H1 (cell line): ENCODE measurements at regions not wholly inside any gene's neighbourhood (a gene's known extent, or its start where the extent isn't known, plus 50 kb on each side); places are given as distances from the start of the nearest gene placed in this dataset.

Experiments
- CTCF ChIA-PET: fragments of 300-600 bp; sonication (Branson Sonifier 250); formaldehyde crosslinking; loops from one replicate; lab custom pipeline; 2021; ENCODE audit not compliant: partially characterized antibody; lab: Charles Lee
- POLR2A ChIA-PET: fragments of 300-600 bp; sonication (Branson Sonifier 250); formaldehyde crosslinking; loops from one replicate; lab custom pipeline; 2021; ENCODE audit warnings: inconsistent platforms; ENCODE audit not compliant: partially characterized antibody; lab: Charles Lee
- DNase-seq, 2 experiments: peaks; one replicate each; pipeline versions ENCODE4 v3.0.0 to v3.0.0-alpha.2; 2010 to 2022; ENCODE audit warnings: low spot score in 2 of 2, low read depth in 1 of 2, mixed read lengths in 1 of 2
- FAIRE-seq: peaks from 2 replicates; lab custom pipeline; 2011; peaks lifted over from hg19 to GRCh38; lab: Jason Lieb, UNC
- H2AFZ ChIP-seq: 2 replicates; pipeline ENCODE4 v1.8.1; 2012; ENCODE audit warnings: low read length, inconsistent platforms
- H2AK5ac ChIP-seq: 2 replicates; pipeline ENCODE4 v1.6.1; 2013; ENCODE audit warnings: low read depth, low read length
- H2BK120ac ChIP-seq: replicated peaks from 2 replicates; pipeline ENCODE3; 2013; ENCODE audit warnings: low read depth, low read length, inconsistent platforms
- H2BK12ac ChIP-seq: 2 replicates; pipeline ENCODE4 v1.6.1; 2013; ENCODE audit warnings: low read depth, low read length
- H2BK15ac ChIP-seq: 2 replicates; pipeline ENCODE4 v1.6.1; 2013; ENCODE audit warnings: low read length
- H2BK20ac ChIP-seq: 2 replicates; pipeline ENCODE4 v1.6.1; 2013; ENCODE audit warnings: low read length
- H2BK5ac ChIP-seq: 2 replicates; pipeline ENCODE4 v1.6.1; 2013; ENCODE audit warnings: low read depth, low read length
- H3K14ac ChIP-seq: 2 replicates; pipeline ENCODE4 v1.6.1; 2013; ENCODE audit warnings: inconsistent platforms; ENCODE audit not compliant: insufficient read length
- H3K18ac ChIP-seq: 2 replicates; pipeline ENCODE4 v1.6.1; 2013; ENCODE audit warnings: low read length; ENCODE audit errors: extremely low read depth
- H3K23ac ChIP-seq: 2 replicates; pipeline ENCODE4 v1.6.1; 2013; ENCODE audit warnings: inconsistent platforms; ENCODE audit not compliant: insufficient read length
- H3K23me2 ChIP-seq: 2 replicates; pipeline ENCODE4 v1.6.1; 2013; ENCODE audit warnings: low read depth, low read length
- H3K27ac ChIP-seq: 2 replicates; pipeline ENCODE4 v1.6.1; 2011; ENCODE audit warnings: low read depth, low read length, inconsistent platforms
- H3K27me3 ChIP-seq, 4 experiments: replicated peaks in 1 of 4; 1 replicate in 1 of 4; 2 replicates in 3 of 4; pipeline versions ENCODE4 v1.6.1 to v1.8.1; 2011 to 2013; ENCODE audit warnings: low read length in 3 of 4, mild to moderate bottlenecking in 3 of 4, inconsistent platforms in 2 of 4, mixed read lengths in 2 of 4, moderate library complexity in 1 of 4; ENCODE audit not compliant: control insufficient read depth in 3 of 4, insufficient read depth in 3 of 4; ENCODE audit errors: extremely low read depth in 1 of 4
- H3K36me3 ChIP-seq, 4 experiments: 2 replicates each; pipeline versions ENCODE4 v1.6.1 to v1.8.1; 2011 to 2013; ENCODE audit warnings: mild to moderate bottlenecking in 4 of 4, low read length in 3 of 4, moderate library complexity in 2 of 4, control low read depth in 1 of 4, inconsistent platforms in 1 of 4; ENCODE audit not compliant: insufficient read depth in 4 of 4, control insufficient read depth in 2 of 4
- H3K4ac ChIP-seq: replicated peaks from 2 replicates; pipeline ENCODE3; 2013; ENCODE audit warnings: low read length, low read depth, mixed read lengths, inconsistent platforms; ENCODE audit not compliant: insufficient read length
- H3K4me1 ChIP-seq, 4 experiments: replicated peaks in 1 of 4; 1 replicate in 1 of 4; 2 replicates in 3 of 4; pipeline versions ENCODE4 v1.6.1 to v1.8.1; 2011 to 2013; ENCODE audit warnings: low read length in 3 of 4, inconsistent platforms in 2 of 4, mixed read lengths in 1 of 4; ENCODE audit not compliant: insufficient read depth in 4 of 4, control insufficient read depth in 3 of 4
- H3K4me2 ChIP-seq, 2 experiments: 2 replicates each; pipeline versions ENCODE4 v1.6.1 to v1.8.1; 2011 to 2013; ENCODE audit warnings: low read depth in 2 of 2, low read length in 2 of 2, control low read depth in 1 of 2, inconsistent platforms in 1 of 2, mild to moderate bottlenecking in 1 of 2; ENCODE audit not compliant: insufficient read depth in 1 of 2
- H3K4me3 ChIP-seq, 4 experiments: fragments of 200-600, 300-600 bp in 1 of 4; sonication (generic), shearing (Covaris generic), sonication (Bioruptor Twin) in 1 of 4; 2 replicates each; pipeline versions ENCODE4 v1.5.1 to v1.8.1; 2011 to 2016; ENCODE audit warnings: low read length in 4 of 4, low read depth in 3 of 4, control low read depth in 2 of 4, inconsistent platforms in 2 of 4, mild to moderate bottlenecking in 2 of 4, mixed read lengths in 1 of 4, moderate library complexity in 1 of 4; ENCODE audit not compliant: insufficient read depth in 2 of 4; ENCODE audit errors: extremely low read depth in 1 of 4
- H3K56ac ChIP-seq: replicated peaks from 2 replicates; pipeline ENCODE3; 2013; ENCODE audit warnings: low read depth, mild to moderate bottlenecking, mixed read lengths, low read length, inconsistent platforms; ENCODE audit not compliant: insufficient read length
- H3K79me1 ChIP-seq: 2 replicates; pipeline ENCODE4 v1.6.1; 2013; ENCODE audit warnings: low read depth, low read length, control low read depth
- H3K79me2 ChIP-seq, 2 experiments: 2 replicates each; pipeline versions ENCODE4 v1.6.1 to v1.8.1; 2012 to 2013; ENCODE audit warnings: low read length in 2 of 2, mild to moderate bottlenecking in 2 of 2, inconsistent platforms in 1 of 2; ENCODE audit not compliant: insufficient read depth in 2 of 2, control insufficient read depth in 1 of 2
- H3K9ac ChIP-seq, 4 experiments: replicated peaks in 1 of 4; 1 replicate in 1 of 4; 2 replicates in 3 of 4; pipeline versions ENCODE4 v1.6.1 to v1.8.1; 2011 to 2013; ENCODE audit warnings: low read depth in 3 of 4, low read length in 3 of 4, control low read depth in 2 of 4, mild to moderate bottlenecking in 2 of 4, moderate library complexity in 2 of 4, inconsistent platforms in 1 of 4; ENCODE audit errors: extremely low read depth in 1 of 4
- H3K9me3 ChIP-seq, 2 experiments: 2 replicates each; pipeline versions ENCODE4 v1.6.1 to v1.8.1; 2012 to 2013; ENCODE audit warnings: mild to moderate bottlenecking in 2 of 2, moderate library complexity in 2 of 2, control low read depth in 1 of 2, inconsistent platforms in 1 of 2, low read depth in 1 of 2, low read length in 1 of 2, mixed read lengths in 1 of 2; ENCODE audit not compliant: insufficient read depth in 2 of 2
- H4K20me1 ChIP-seq, 2 experiments: replicated peaks in 1 of 2; 2 replicates each; pipeline versions ENCODE3 to v1.8.1; 2011 to 2013; ENCODE audit warnings: inconsistent platforms in 2 of 2, low read length in 2 of 2, mild to moderate bottlenecking in 1 of 2; ENCODE audit not compliant: insufficient read depth in 2 of 2, control insufficient read depth in 1 of 2
- H4K5ac ChIP-seq: 2 replicates; pipeline ENCODE4 v1.6.1; 2013; ENCODE audit warnings: low read length, low read depth, mixed read lengths, inconsistent platforms; ENCODE audit not compliant: insufficient read length
- H4K8ac ChIP-seq: 2 replicates; pipeline ENCODE4 v1.8.0; 2013; ENCODE audit warnings: mild to moderate bottlenecking, moderate library complexity, low read length, inconsistent platforms; ENCODE audit not compliant: insufficient read depth; ENCODE audit errors: extremely low read depth
- H4K91ac ChIP-seq: replicated peaks from 2 replicates; pipeline ENCODE3; 2013; ENCODE audit warnings: low read length, mixed read lengths, inconsistent platforms; ENCODE audit not compliant: insufficient read length
- ASH2L ChIP-seq: fragments of 200-600, 300-600 bp; sonication (generic); IDR thresholded peaks from one replicate; pipeline ENCODE4 v1.7.1; 2017; ENCODE audit warnings: low read length
- BCL11A ChIP-seq, 2 experiments: IDR thresholded peaks; one replicate each; pipeline ENCODE4 v1.6.1; 2011; ENCODE audit warnings: low read depth in 2 of 2, low read length in 2 of 2, mild to moderate bottlenecking in 2 of 2
- CBX8 ChIP-seq: fragments of 300-800, 300-1000 bp; sonication (generic); IDR thresholded peaks from 2 replicates; pipeline ENCODE4 v1.7.1; 2016; ENCODE audit warnings: low read depth, low read length, borderline replicate concordance
- CHD1 ChIP-seq: IDR thresholded peaks from 2 replicates; pipeline ENCODE4 v1.6.1; 2012; ENCODE audit warnings: low read depth, low read length, improper control_type of control experiment
- CHD2 ChIP-seq: IDR thresholded peaks from 2 replicates; pipeline ENCODE4 v1.6.1; 2012; ENCODE audit warnings: low read length, improper control_type of control experiment
- EP300 ChIP-seq, 2 experiments: IDR thresholded peaks; 1 replicate in 1 of 2; 2 replicates in 1 of 2; pipeline ENCODE4 v1.6.1; 2011 to 2012; ENCODE audit warnings: low read depth in 2 of 2, low read length in 2 of 2, mild to moderate bottlenecking in 2 of 2, borderline replicate concordance in 1 of 2, inconsistent platforms in 1 of 2, moderate library complexity in 1 of 2
- FOSL1 ChIP-seq: IDR thresholded peaks from 2 replicates; pipeline ENCODE4 v1.6.1; 2011; ENCODE audit warnings: mild to moderate bottlenecking, low read depth, low read length, moderate library complexity; ENCODE audit not compliant: insufficient read depth
- PHF8 ChIP-seq: fragments of 200-600 bp; sonication (generic); conservative IDR thresholded peaks from 2 replicates; pipeline ENCODE4 v1.7.1; 2012; ENCODE audit warnings: low read depth, mild to moderate bottlenecking, inconsistent platforms, low read length, moderate library complexity
- POLR2A ChIP-seq, 2 experiments: IDR thresholded peaks; 1 replicate in 1 of 2; 2 replicates in 1 of 2; pipeline ENCODE4 v1.6.1; 2011; ENCODE audit warnings: low read depth in 2 of 2, low read length in 2 of 2, mild to moderate bottlenecking in 2 of 2; ENCODE audit errors: control extremely low read depth in 1 of 2
- POLR2AphosphoS5 ChIP-seq: IDR thresholded peaks from 2 replicates; pipeline ENCODE4 v1.6.1; 2011; ENCODE audit warnings: low read depth, low read length
- SRF ChIP-seq: IDR thresholded peaks from 2 replicates; pipeline ENCODE4 v1.6.1; 2011; ENCODE audit warnings: mild to moderate bottlenecking, low read depth, low read length, moderate library complexity
- TAF1 ChIP-seq: IDR thresholded peaks from 2 replicates; pipeline ENCODE4 v1.6.1; 2011; ENCODE audit warnings: mild to moderate bottlenecking, low read depth, low read length
- TAF7 ChIP-seq: optimal IDR thresholded peaks from 2 replicates; pipeline ENCODE3; 2011; ENCODE audit warnings: low read depth, mild to moderate bottlenecking, inconsistent platforms, low read length, moderate library complexity, borderline replicate concordance
- TEAD4 ChIP-seq: IDR thresholded peaks from 2 replicates; pipeline ENCODE4 v1.6.1; 2012; ENCODE audit warnings: low read depth, low read length, inconsistent platforms, mixed read lengths
- WGBS, 2 experiments: shearing (Covaris generic) in 1 of 2; methylation state at CpG; one replicate each; pipeline versions ENCODE4 v1.1.6 to v1.1.7; 2013 to 2015; ENCODE audit warnings: low lambda C conversion rate in 2 of 2, mixed read lengths in 2 of 2, inconsistent platforms in 1 of 2, low coverage in 1 of 2, missing lambda C conversion rate in 1 of 2; ENCODE audit not compliant: insufficient replicate concordance in 2 of 2, insufficient coverage in 1 of 2, insufficient read length in 1 of 2; ENCODE audit errors: extremely low coverage in 1 of 2, missing lambda C conversion rate in 1 of 2; 5-methylcytosine and 5-hydroxymethylcytosine counted together
- TF ChIP-seq, protein P1 (sequence below): IDR thresholded peaks from 2 replicates; pipeline ENCODE4 v1.6.1; 2012; ENCODE audit warnings: inconsistent platforms
- TF ChIP-seq, protein P2 (sequence below): IDR thresholded peaks from 2 replicates; pipeline ENCODE4 v1.6.1; 2012; ENCODE audit warnings: inconsistent platforms

DNA sequence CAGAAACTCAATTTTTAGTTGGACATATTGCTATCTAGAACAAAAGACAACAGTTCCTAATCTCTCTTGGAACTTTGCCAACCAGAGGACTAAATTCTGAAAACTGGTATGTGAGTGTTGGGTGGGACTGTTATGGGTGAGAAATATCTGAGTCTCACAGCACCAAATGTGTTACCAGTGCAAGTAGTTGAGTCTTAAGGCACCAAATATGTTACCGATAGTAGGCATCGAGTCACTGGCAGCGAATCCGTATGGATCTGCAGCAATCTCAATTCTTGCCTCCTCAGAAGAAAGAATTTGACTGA is 575.2 kb downstream of the DACH1 start:
- Histone ChIP-seq H3K79me2 (no peaks in the 10 kb centered on the region), H3K27me3 (no peaks in the 10 kb centered on the region), H2BK15ac (no peak overlapping the region), H3K23me2 (no peaks in the 10 kb centered on the region), H2AK5ac (no peak overlapping the region), H3K9me3 (no peaks in the 10 kb centered on the region), H3K79me1 (no peaks in the 10 kb centered on the region), H3K56ac (no peak overlapping the region), H4K8ac (no peak overlapping the region), H3K4ac (no peak overlapping the region), H2BK12ac (no peak overlapping the region), H2BK120ac (no peak overlapping the region), H3K14ac (no peak overlapping the region), H3K18ac (no peak overlapping the region), H3K27ac (no peak overlapping the region), H4K5ac (no peak overlapping the region), H2BK20ac (no peak overlapping the region), H3K4me3 (no peak overlapping the region), H3K4me2 (no peak overlapping the region), H4K20me1 (no peaks in the 10 kb centered on the region), H2BK5ac (no peak overlapping the region), H3K36me3 (no peaks in the 10 kb centered on the region), H3K4me1 (no peaks in the 10 kb centered on the region), H2AFZ (no peak overlapping the region), H3K9ac (no peak overlapping the region), H4K91ac (no peak overlapping the region), H3K23ac (no peak overlapping the region)
- FAIRE-seq: no peak
- no peak for DNase-seq
- 91% methylated on average over 4 of the region's 4 CpGs; no CpG with 5 or more reads in 1 of the 2 experiments for WGBS, 2 experiments
- POLR2A ChIA-PET: no interaction called here
- CTCF ChIA-PET: interaction anchor here (2.4 kb wide), 1 partner anchor 11 kb away, joined by 8 read pairs; no protein-coding TSS in a partner anchor
- TF ChIP-seq CHD1 (no peak), TAF1 (no peak), POLR2AphosphoS5 (no peak), SRF (no peak), BCL11A (IDR thresholded peaks at IDR 0.05; ENCODE audit: low read depth in 2 of 2, low read length in 2 of 2) (no peak), TEAD4 (no peak), POLR2A (IDR thresholded peaks at IDR 0.05; ENCODE audit: control extremely low read depth in 1 of 2, low read depth in 2 of 2, low read length in 2 of 2) (no peak), CHD2 (no peak), CBX8 (no peak), TAF7 (no peak), FOSL1 (no peak), PHF8 (no peak), EP300 (IDR thresholded peaks at IDR 0.05; ENCODE audit: borderline replicate concordance in 1 of 2, low read depth in 2 of 2, low read length in 2 of 2) (no peak), ASH2L (no peak)
- TF ChIP-seq, protein P1, sequence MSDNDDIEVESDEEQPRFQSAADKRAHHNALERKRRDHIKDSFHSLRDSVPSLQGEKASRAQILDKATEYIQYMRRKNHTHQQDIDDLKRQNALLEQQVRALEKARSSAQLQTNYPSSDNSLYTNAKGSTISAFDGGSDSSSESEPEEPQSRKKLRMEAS: no peak
- TF ChIP-seq, protein P2, sequence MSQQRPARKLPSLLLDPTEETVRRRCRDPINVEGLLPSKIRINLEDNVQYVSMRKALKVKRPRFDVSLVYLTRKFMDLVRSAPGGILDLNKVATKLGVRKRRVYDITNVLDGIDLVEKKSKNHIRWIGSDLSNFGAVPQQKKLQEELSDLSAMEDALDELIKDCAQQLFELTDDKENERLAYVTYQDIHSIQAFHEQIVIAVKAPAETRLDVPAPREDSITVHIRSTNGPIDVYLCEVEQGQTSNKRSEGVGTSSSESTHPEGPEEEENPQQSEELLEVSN: no peak
